ENCODE measurements at regions not wholly inside any gene's neighbourhood (a gene's known extent, or its start where the extent isn't known, plus 50 kb on each side); places are given as distances from the start of the nearest gene placed in this dataset.

DNA sequence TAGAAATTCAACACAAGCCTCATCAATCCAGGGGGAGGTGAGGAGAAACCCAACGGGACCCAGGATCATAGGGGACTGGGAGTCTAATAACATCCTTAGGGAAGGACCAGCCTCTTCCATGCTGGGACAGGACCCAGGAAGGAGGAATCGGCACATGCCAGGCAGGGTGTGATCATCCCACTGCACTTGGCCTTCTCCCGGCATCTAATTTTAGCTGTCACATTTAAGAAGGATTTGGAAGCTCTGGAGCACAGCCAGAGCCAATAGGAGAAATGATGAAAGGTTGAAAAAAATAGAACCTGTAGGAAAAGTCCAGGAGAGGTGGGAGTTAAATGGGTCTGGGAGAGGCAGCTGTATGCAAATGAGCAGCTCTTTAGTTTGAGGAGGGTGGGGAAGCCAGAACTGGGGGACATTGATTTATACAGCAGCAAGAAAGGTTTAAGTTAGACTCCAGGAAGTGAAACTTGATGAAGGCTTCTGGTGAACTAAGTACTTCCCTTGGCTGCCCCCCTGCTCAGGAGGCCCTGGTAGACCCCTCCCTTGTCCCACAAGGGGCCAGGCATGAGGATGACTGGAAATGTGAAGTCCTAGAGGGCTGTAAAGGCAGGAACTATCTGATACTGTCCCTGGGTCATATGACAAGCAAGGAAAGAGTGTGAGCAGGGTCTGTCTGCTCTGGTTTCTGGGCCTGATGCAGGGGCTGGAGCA is 260.3 kb downstream of the LRFN2 start:
- intact Hi-C loops (cut with DNase I): no loop called here
- no peak for DNase-seq

DNA sequence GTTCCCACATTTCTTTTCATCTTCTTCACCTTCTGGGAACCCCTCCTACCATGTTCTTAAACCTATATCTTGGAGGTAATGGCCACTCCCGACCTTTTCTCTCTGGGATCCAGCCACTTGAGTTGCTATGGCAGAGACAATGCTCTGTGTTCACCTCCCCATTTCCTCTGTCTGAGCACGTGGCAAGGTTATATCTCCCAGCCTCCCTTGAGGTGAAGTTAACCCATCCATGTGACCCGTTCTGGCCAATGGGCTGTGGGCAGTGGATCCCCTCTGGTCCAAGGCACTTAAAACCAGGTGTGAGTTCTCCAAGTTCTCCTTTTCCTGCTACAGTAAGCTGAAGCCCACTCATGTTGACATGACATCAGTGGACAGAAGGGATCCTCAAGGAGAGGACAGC is 261.4 kb downstream of the LRFN2 start:
- Histone ChIP-seq H3K4me1 (no peaks in the 10 kb centered on the region), H3K4me3 (no peak overlapping the region), H3K36me3 (no peaks in the 10 kb centered on the region), H3K27ac (no peak overlapping the region), H3K27me3 (peaks cover 18% of the 10 kb centered on the region), H3K9me3 (no peaks in the 10 kb centered on the region)
- ATAC-seq (no peak), DNase-seq (no peak)
- intact Hi-C loops (cut with DNase I): no loop called here
- TF ChIP-seq CTCF (IDR thresholded peaks at IDR 0.05): no peak

More for the DNA sequence above, 260.3 kb downstream of the LRFN2 start:
- H3K9me3 ChIP-seq: no peaks in the 10 kb centered on the region
- peaks cover 21% of the 10 kb centered on the region for H3K27me3 ChIP-seq
- H3K4me3 ChIP-seq: no peak overlapping the region
- H3K27ac ChIP-seq: no peak overlapping the region
- no peak for ATAC-seq
- no peak for TF ChIP-seq CTCF (IDR thresholded peaks at IDR 0.05)
- H3K36me3 ChIP-seq: no peaks in the 10 kb centered on the region
- no peaks in the 10 kb centered on the region for H3K4me1 ChIP-seq

- H3K36me3 ChIP-seq: no peaks in the 10 kb centered on the region
- no peak for TF ChIP-seq CTCF (IDR thresholded peaks at IDR 0.05)
- no peaks in the 10 kb centered on the region for H3K4me1 ChIP-seq
- no peak for DNase-seq
- intact Hi-C loops (cut with DNase I): no loop called here
- ATAC-seq: no peak
- peaks cover 18% of the 10 kb centered on the region for H3K27me3 ChIP-seq
- no peaks in the 10 kb centered on the region for H3K9me3 ChIP-seq
- no peak overlapping the region for H3K4me3 ChIP-seq
- no peak overlapping the region for H3K27ac ChIP-seq
Measured at GRCh38 chr6:40325041-40325440, 262.1 kb downstream of the LRFN2 start.

GRCh38 chr6:40323881-40324634 is 263.1 kb downstream of the LRFN2 start:
- no peaks in the 10 kb centered on the region for H3K9me3 ChIP-seq
- H3K27me3 ChIP-seq: peaks cover 15% of the 10 kb centered on the region
- DNase-seq: no peak
- intact Hi-C loops (cut with DNase I): no loop called here
- no peak overlapping the region for H3K27ac ChIP-seq
- ATAC-seq: no peak
- no peaks in the 10 kb centered on the region for H3K4me1 ChIP-seq
- H3K4me3 ChIP-seq: no peak overlapping the region
- H3K36me3 ChIP-seq: no peaks in the 10 kb centered on the region
- no peak for TF ChIP-seq CTCF (IDR thresholded peaks at IDR 0.05)

DNA sequence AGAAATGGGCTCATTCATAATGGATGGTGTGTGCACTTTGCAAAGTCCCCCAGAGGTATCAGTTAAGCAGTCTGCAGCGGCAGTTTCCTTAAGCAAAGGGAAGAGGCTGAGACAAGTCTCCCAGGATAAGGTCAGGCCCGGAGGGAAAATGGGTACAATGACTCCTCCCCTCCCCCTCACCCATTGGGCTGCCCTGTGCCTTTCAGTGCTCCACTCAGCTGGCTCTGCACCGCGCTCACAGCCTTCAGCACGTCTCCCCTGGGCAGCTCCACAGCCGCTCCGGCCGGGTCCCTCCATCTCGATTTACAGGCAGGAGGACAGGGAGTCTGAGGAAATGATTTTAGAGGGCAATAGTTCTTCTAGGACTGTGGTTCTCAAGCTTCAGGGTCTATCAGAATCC is 264.8 kb downstream of the LRFN2 start:
- no peaks in the 10 kb centered on the region for H3K36me3 ChIP-seq

More for the DNA sequence above, 264.8 kb downstream of the LRFN2 start:
- ATAC-seq (no peak), DNase-seq (no peak)
- Histone ChIP-seq H3K9me3 (no peaks in the 10 kb centered on the region), H3K27me3 (peaks cover 5% of the 10 kb centered on the region), H3K4me1 (no peaks in the 10 kb centered on the region), H3K27ac (no peak overlapping the region), H3K4me3 (no peak overlapping the region)
- no peak for TF ChIP-seq CTCF (IDR thresholded peaks at IDR 0.05)
- intact Hi-C loops (cut with DNase I): no loop called here
